Activated CD4-positive, alpha-beta T cell treated with anti-CD3 and anti-CD28 coated beads for 36 hours (primary cell): ENCODE measurements at regions not wholly inside any gene's neighbourhood (a gene's known extent, or its start where the extent isn't known, plus 50 kb on each side); places are given as distances from the start of the nearest gene placed in this dataset.

ENCODE experiments used
- ATAC-seq: fragments of 200-7000 bp; cut with Tn5 transposase; one replicate; pipeline ENCODE4 v1.10.0; 2021; ENCODE audit warnings: mild to moderate bottlenecking, moderate library complexity
- CTCF ChIA-PET: fragments of 350-600 bp; sonication (Branson Sonifier 250); formaldehyde crosslinking; loops from one replicate; lab custom pipeline; 2021; ENCODE audit warnings: antibody characterized with exemption; lab: Charles Lee
- POLR2A ChIA-PET: fragments of 350-600 bp; sonication (Branson Sonifier 250); formaldehyde crosslinking; loops from one replicate; lab custom pipeline; 2021; ENCODE audit warnings: antibody characterized with exemption, inconsistent platforms; lab: Charles Lee
- DNase-seq: peaks from one replicate; pipeline ENCODE4 v3.0.0-alpha.2; 2020
- H3K27ac Mint-ChIP-seq: one replicate; pipeline ENCODE4 v1.8.0; 2021; ENCODE audit warnings: mixed read lengths
- H3K27me3 Mint-ChIP-seq: one replicate; pipeline ENCODE4 v1.8.0; 2021; ENCODE audit warnings: mixed read lengths
- H3K36me3 Mint-ChIP-seq: one replicate; pipeline ENCODE4 v1.8.0; 2021; ENCODE audit warnings: low read depth, mixed read lengths
- H3K4me1 Mint-ChIP-seq: one replicate; pipeline ENCODE4 v1.8.0; 2021; ENCODE audit warnings: mixed read lengths
- H3K4me3 Mint-ChIP-seq: one replicate; pipeline ENCODE4 v1.8.0; 2021; ENCODE audit warnings: mild to moderate bottlenecking, moderate library complexity, mixed read lengths
- H3K9me3 Mint-ChIP-seq: one replicate; pipeline ENCODE4 v1.8.0; 2021; ENCODE audit warnings: low read depth, mixed read lengths
- intact Hi-C, 2 experiments: fragments of 100-400 bp; cut with DNase I in 1 of 2; cut with micrococcal nuclease in 1 of 2; formaldehyde crosslinking; loops; one replicate each; pipeline versions ENCODE4 v1.14.2 to v1.15.1; 2022 to 2024; cut with DNase I, micrococcal nuclease

DNA sequence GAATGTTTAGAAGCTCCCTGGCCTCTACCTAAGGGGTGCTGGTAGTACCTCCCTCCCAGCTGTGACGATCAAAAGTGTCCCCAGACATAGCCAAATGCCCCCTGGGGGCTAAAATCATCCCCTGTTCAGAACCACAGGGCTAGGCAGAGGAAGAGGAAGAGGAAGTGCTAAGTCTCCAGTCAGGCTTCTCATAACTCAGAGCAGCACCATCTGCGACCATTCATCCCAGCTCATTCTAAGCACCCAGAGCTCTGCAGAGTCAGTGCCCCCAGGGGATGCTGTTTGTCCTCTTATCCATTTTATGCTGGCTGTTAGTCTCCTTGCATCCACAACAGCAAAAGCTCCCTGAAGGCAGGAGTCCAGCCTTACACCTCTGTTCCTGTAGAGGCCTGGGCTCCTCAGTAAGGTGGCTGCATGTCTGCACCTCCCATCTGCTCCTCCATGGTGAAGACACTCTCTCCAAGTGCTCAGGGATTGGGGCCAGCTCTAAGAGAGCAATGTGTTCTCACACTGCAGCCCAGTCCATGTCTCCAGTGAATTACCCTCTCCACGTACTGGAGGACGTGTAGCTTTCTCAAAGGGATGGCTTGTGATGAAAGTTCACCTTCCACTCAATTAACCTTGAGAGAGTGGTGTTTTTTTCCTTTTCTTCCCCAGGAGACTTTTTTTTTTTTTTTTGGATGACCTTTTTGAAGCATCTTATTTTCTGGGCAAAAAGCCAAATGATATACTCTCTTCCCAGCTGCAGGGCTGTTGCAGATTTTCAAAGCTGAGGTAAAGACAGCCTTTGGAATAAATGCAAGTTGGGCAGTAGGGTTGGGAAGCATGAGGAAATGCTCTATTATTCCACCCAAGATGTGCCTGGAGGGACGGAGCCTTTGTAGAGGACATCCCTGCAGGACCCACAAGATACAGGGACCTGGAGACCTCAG, 158.9 kb upstream of the SLC14A2 start:
- no peak overlapping the region for H3K27ac Mint-ChIP-seq

DNA sequence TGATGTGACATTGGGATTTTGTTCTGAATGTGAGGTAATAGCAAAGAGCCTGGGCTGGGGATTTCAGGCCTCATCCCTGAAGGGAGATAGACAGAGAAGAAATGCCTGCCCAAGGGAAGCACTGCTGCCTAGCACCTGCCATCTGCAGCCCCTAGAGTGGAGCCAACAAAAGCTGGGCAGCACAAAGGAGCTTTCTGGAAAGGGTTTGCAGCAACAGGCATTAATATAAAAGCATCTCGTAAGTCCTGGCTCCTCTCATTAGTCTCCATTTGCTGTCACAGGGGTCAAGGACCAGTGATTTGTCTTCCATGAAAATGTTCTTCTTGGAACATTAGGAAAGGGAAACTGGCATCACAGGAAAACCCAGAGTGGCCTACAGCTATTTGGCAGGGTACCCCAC, 157.2 kb upstream of the SLC14A2 start:
- CTCF ChIA-PET = no interaction called here
- H3K27me3 Mint-ChIP-seq = peaks cover 7% of the 10 kb centered on the region
- H3K9me3 Mint-ChIP-seq = no peaks in the 10 kb centered on the region
- no peaks in the 10 kb centered on the region for H3K36me3 Mint-ChIP-seq
- no peak overlapping the region for H3K27ac Mint-ChIP-seq
- ATAC-seq (no peak), DNase-seq (no peak)
- intact Hi-C loops = no loop called here
- POLR2A ChIA-PET = no interaction called here
- no peak overlapping the region for H3K4me3 Mint-ChIP-seq
- H3K4me1 Mint-ChIP-seq = no peaks in the 10 kb centered on the region

More for the DNA sequence above, 158.9 kb upstream of the SLC14A2 start:
- ATAC-seq (no peak), DNase-seq (no peak)
- H3K4me1 Mint-ChIP-seq = no peaks in the 10 kb centered on the region
- POLR2A ChIA-PET = no interaction called here
- CTCF ChIA-PET = no interaction called here
- peaks cover 5% of the 10 kb centered on the region for H3K27me3 Mint-ChIP-seq
- no peak overlapping the region for H3K4me3 Mint-ChIP-seq
- intact Hi-C loops = no loop called here
- no peaks in the 10 kb centered on the region for H3K36me3 Mint-ChIP-seq
- no peaks in the 10 kb centered on the region for H3K9me3 Mint-ChIP-seq

DNA sequence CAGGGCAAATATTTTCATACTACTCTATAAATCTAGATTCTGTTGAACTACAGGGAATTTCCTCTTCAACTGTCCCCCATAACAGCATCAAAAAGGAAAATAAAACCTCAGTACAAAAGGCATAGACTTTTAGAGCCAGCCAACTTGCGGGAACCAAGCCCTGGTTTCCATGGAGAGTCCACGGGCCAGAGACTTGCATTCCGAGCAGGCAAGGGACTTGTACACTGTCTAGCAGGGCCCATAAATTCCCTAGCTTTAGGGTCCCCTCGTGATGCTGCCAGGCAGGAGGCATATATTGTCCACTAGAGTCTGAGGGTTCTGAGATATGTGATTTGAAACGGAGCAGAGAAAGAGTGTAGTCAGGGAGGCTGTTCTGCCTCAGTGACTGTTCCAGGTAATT, 153.1 kb upstream of the SLC14A2 start:
- ChIA-PET CTCF (no interaction called here), POLR2A (no interaction called here)
- H3K27ac Mint-ChIP-seq = no peak overlapping the region
- no peak for DNase-seq
- H3K9me3 Mint-ChIP-seq = no peaks in the 10 kb centered on the region
- no peak for ATAC-seq
- intact Hi-C loops = no loop called here
- H3K27me3 Mint-ChIP-seq = peaks cover 5% of the 10 kb centered on the region
- H3K4me1 Mint-ChIP-seq = no peaks in the 10 kb centered on the region
- H3K36me3 Mint-ChIP-seq = no peaks in the 10 kb centered on the region
- no peak overlapping the region for H3K4me3 Mint-ChIP-seq

DNA sequence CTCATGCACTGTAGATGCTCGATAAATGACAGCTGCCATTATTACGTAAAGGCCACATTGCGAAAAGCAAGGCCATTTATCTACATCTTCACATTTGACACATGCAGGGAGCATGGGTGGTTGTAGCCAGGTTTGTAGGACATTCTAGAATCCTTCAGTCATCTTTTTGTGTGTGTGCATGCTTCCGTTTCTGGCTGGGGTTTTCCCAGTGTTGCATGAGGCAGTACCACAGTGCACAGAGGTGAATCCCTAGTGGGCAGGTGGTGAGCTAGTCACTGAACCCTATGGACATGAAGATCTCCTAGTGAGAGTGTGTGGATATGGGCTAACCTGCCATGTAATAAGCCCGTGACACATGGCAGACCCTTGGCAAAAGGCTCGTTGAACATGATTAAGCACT, 151.8 kb upstream of the SLC14A2 start:
- peaks cover 5% of the 10 kb centered on the region for H3K27me3 Mint-ChIP-seq
- H3K9me3 Mint-ChIP-seq = no peaks in the 10 kb centered on the region
- no peaks in the 10 kb centered on the region for H3K4me1 Mint-ChIP-seq
- CTCF ChIA-PET = no interaction called here
- intact Hi-C loops = no loop called here
- no peak overlapping the region for H3K4me3 Mint-ChIP-seq
- POLR2A ChIA-PET = no interaction called here
- ATAC-seq (no peak), DNase-seq (no peak)
- no peak overlapping the region for H3K27ac Mint-ChIP-seq
- no peaks in the 10 kb centered on the region for H3K36me3 Mint-ChIP-seq

DNA sequence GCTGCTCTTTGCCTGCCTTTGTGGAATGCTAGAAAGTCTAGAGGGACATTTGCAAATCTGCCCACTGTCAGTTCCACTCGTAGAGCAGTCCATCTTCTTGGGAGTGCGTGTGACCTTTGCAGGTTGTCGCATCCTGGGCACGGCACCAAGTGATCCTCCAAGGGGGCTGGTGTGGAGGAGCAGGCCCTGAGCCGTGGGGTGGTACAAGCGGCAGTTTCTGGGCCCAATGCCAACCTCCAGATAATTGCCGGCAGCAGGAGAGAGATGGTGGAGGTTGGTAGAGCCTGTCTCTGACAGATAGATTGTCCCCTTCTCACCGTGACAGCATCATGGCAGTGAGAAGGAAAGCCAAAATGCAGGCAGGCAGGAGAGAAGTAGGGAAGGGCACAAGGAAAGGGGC, 150.7 kb upstream of the SLC14A2 start:
- H3K4me3 Mint-ChIP-seq = no peak overlapping the region
- H3K4me1 Mint-ChIP-seq = no peaks in the 10 kb centered on the region
- ATAC-seq (no peak), DNase-seq (no peak)
- intact Hi-C loops = no loop called here
- no peaks in the 10 kb centered on the region for H3K9me3 Mint-ChIP-seq
- POLR2A ChIA-PET = no interaction called here
- H3K27ac Mint-ChIP-seq = no peak overlapping the region
- CTCF ChIA-PET = no interaction called here
- H3K27me3 Mint-ChIP-seq = peaks cover 5% of the 10 kb centered on the region
- H3K36me3 Mint-ChIP-seq = no peaks in the 10 kb centered on the region

DNA sequence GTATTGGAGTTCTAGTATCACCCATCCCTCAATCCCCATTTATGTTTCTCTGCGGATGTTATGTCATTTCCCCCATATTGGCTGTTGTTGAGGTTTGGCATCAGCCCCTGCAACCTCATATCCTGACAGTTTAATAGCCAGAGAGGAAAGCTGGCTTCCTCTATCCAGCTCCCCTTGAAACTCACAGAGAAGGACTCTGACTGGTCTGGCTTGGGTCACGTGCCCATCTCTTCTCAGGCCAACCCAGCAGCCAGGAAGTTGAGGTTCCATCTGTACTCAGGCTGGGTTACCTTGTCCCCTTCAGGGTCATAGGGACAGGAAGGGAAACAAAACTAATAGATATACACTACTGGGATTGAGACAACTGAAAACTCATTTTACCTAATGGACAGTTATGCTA, 148.0 kb upstream of the SLC14A2 start:
- no peaks in the 10 kb centered on the region for H3K9me3 Mint-ChIP-seq
- no peak overlapping the region for H3K4me3 Mint-ChIP-seq
- POLR2A ChIA-PET = no interaction called here
- H3K36me3 Mint-ChIP-seq = no peaks in the 10 kb centered on the region
- ATAC-seq (no peak), DNase-seq (no peak)
- CTCF ChIA-PET = interaction anchor here (0.6 kb wide), 1 partner anchor 44 kb away, joined by 3 read pairs; no protein-coding TSS in a partner anchor
- H3K4me1 Mint-ChIP-seq = no peaks in the 10 kb centered on the region
- intact Hi-C loops = no loop called here
- no peak overlapping the region for H3K27ac Mint-ChIP-seq
- peaks cover 5% of the 10 kb centered on the region for H3K27me3 Mint-ChIP-seq

DNA sequence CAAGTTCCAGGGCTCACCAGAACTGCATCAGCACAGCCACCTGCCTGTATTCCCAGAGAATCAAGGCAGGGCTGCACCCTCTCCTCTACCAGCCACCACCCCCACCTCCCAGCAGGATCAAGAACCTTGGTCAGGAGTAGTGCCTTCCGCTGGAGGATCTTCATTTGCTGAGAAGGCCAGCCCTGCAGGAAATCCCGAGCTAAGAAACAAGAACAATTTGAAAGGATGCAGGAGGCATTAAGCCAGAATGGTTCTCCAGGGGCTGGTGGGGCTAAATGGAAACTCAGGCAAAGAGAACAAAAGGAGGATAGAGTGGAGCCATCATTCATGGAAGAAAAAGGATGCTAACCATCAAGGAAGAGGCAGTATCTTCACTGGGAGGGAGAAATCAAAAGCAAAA, 147.3 kb upstream of the SLC14A2 start:
- Mint-ChIP-seq H3K9me3 (no peaks in the 10 kb centered on the region), H3K36me3 (no peaks in the 10 kb centered on the region), H3K4me3 (no peak overlapping the region), H3K4me1 (no peaks in the 10 kb centered on the region), H3K27me3 (peaks cover 3% of the 10 kb centered on the region), H3K27ac (no peak overlapping the region)
- ChIA-PET CTCF (no interaction called here), POLR2A (no interaction called here)
- DNase-seq (no peak), ATAC-seq (no peak)
- intact Hi-C loops = no loop called here

DNA sequence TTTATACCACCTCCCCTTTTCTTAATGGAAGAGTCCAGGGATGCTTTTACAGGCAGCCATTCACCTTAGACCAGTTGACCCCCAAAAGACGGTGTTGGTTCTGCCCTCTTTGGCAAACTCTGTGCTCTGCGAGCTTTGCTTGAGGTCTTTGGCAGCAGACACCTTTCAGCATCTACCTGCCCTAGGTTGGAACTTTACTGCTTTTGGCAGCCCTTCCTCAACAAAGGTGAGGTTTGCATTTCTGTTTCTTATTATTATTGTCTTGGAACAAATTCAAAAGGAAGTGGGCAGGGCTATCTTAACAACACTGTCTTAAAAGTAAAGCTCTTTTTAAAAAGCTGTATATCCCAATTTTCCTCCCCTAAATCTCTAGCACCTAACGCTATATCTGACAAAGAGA, 136.4 kb upstream of the SLC14A2 start:
- H3K27me3 Mint-ChIP-seq = peaks cover 14% of the 10 kb centered on the region
- no peaks in the 10 kb centered on the region for H3K4me1 Mint-ChIP-seq
- DNase-seq (no peak), ATAC-seq (no peak)
- intact Hi-C loops = no loop called here
- ChIA-PET CTCF (no interaction called here), POLR2A (no interaction called here)
- H3K9me3 Mint-ChIP-seq = no peaks in the 10 kb centered on the region
- no peak overlapping the region for H3K27ac Mint-ChIP-seq
- H3K36me3 Mint-ChIP-seq = no peaks in the 10 kb centered on the region
- H3K4me3 Mint-ChIP-seq = no peak overlapping the region

DNA sequence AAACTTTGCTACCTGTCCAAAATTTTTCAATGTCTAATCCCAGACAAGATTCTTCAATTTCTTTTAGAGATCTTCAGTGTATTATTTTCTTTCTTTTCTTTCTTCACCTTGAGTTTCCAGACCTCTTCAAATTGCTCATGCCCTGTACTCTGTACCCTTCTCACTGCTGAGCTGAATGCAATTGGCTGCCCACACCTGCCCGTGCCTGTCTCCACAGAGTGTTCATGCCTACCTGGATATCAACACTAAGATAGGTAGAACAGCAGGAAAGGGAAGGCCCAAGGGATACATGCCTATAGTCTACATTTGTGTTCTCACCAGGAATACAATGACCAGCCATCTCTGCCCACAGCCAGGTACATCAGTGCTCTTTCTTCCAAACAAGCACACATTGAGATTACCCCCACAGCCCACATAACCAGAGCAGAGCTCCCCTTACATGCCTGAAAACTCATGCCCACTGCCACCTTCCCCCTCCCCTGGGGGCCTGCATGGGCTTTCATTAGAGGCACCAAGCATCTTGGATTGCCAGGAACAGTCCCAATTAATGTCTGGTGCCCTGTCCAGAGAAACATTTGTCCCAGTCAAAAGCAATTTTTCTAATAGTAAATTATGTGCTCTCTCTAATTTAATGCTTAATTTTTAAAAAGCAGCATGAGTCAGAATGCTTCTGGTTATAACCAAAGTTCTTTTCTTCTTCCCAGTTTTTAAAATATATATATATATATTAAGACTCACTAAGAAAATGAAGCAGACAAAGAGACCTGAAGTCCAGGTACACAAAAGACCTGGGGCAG, 134.9 kb upstream of the SLC14A2 start:
- Mint-ChIP-seq H3K36me3 (no peaks in the 10 kb centered on the region), H3K27ac (no peak overlapping the region), H3K4me1 (no peaks in the 10 kb centered on the region), H3K4me3 (no peak overlapping the region), H3K9me3 (no peaks in the 10 kb centered on the region), H3K27me3 (peaks cover 16% of the 10 kb centered on the region)
- CTCF ChIA-PET = interaction anchor here (0.6 kb wide), 1 partner anchor 29 kb away, joined by 3 read pairs; no protein-coding TSS in a partner anchor
- POLR2A ChIA-PET = no interaction called here
- ATAC-seq (no peak), DNase-seq (no peak)
- intact Hi-C loops = no loop called here

DNA sequence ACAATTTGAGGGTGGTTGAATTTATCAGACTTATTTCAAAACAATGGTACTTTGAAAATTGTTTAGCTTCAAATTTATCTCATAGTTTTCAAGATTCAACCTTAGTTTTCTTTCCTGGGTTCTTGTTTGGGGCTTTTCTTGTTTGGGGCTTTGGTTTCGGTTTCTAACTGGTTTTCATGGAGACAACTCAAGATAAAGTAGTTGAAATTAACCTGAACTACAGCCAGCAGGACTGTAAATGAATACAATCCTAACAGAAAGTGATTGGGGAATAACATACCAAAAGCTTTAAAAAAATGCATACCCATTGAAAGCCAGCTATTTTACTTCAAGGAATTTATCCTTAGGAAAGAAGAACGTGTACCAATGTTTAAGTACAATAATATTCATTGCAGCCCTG, 133.5 kb upstream of the SLC14A2 start:
- Mint-ChIP-seq H3K36me3 (no peaks in the 10 kb centered on the region), H3K9me3 (no peaks in the 10 kb centered on the region), H3K4me1 (no peaks in the 10 kb centered on the region), H3K27ac (no peak overlapping the region), H3K4me3 (no peak overlapping the region), H3K27me3 (peaks cover 11% of the 10 kb centered on the region)
- POLR2A ChIA-PET = no interaction called here
- DNase-seq (no peak), ATAC-seq (no peak)
- intact Hi-C loops = no loop called here
- CTCF ChIA-PET = interaction anchor here (1.3 kb wide), 1 partner anchor 241 kb away, joined by 3 read pairs; no protein-coding TSS in a partner anchor

DNA sequence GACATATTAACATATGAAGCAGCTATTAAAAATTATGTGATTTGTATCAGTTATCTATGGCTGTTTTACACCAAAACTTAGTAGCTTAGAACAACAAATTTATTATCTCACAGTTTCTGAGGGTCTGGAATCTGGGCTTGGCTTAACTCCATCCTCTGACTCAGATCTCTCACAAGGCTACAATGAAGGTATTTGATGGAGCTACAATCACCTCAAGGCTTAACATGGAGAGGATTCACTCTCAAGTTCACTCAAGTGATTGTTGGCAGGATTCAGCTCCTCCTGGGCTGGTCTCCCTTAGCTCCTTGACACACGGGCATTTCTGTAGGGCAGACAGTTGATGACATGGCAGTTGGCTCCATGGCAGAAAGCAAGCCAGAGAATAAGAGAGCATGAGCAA, 133.0 kb upstream of the SLC14A2 start:
- POLR2A ChIA-PET = no interaction called here
- H3K36me3 Mint-ChIP-seq = no peaks in the 10 kb centered on the region

DNA sequence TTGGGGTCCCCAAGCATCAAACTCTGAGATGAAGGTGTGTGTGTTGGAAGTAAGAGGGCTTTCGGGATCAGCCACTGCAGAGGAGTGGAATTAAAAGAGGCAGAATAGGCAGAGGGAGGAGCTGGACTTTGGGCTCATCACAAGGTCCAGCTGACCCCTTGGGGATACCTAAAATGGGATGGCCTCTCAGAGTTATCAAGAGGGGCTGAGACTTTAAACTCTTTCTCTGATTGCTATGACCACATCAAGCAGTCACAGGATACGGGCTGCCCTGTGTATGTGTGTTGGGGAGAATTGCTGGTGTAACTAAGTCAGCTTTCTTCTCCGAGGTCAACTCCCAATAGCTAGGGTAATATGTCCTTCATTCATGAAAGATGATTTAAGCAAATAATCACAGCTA, 127.7 kb upstream of the SLC14A2 start:
- Mint-ChIP-seq H3K4me1 (no peaks in the 10 kb centered on the region), H3K9me3 (no peaks in the 10 kb centered on the region), H3K27me3 (peaks cover 5% of the 10 kb centered on the region), H3K4me3 (no peak overlapping the region), H3K36me3 (no peaks in the 10 kb centered on the region), H3K27ac (no peak overlapping the region)
- POLR2A ChIA-PET = no interaction called here
- intact Hi-C loops = no loop called here
- CTCF ChIA-PET = no interaction called here
- ATAC-seq = no peak
- DNase-seq = no peak

More for the DNA sequence above, 133.0 kb upstream of the SLC14A2 start:
- intact Hi-C loops = no loop called here
- CTCF ChIA-PET = interaction anchor here (1.3 kb wide), 1 partner anchor 241 kb away, joined by 3 read pairs; no protein-coding TSS in a partner anchor
- H3K4me3 Mint-ChIP-seq = no peak overlapping the region
- H3K4me1 Mint-ChIP-seq = no peaks in the 10 kb centered on the region
- peaks cover 11% of the 10 kb centered on the region for H3K27me3 Mint-ChIP-seq
- no peak for DNase-seq
- no peaks in the 10 kb centered on the region for H3K9me3 Mint-ChIP-seq
- no peak overlapping the region for H3K27ac Mint-ChIP-seq
- no peak for ATAC-seq
